ENCODE measurements at regions not wholly inside any gene's neighbourhood (a gene's known extent, or its start where the extent isn't known, plus 50 kb on each side); places are given as distances from the start of the nearest gene placed in this dataset.

DNA sequence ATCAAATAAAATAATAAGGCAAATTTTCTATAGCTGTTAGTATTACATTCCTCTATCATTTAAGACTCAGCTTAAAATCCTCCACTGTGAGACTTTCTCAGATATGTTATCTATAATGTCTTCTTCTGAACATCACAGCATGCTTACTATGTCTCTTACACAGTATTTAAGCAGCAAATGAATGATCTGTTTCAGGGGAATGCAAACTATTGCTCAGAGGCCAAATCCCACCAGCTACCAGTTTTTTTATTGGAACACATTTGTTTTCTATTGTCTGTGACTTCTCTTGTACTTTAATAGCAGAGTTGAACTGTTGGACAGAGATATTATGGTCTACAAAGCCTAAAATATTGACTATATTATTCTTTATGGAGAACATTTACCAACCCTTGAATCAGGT is 59.6 kb downstream of the C3orf38 start:
- no peak for DNase-seq (ENCODE audit: low spot score)

DNA sequence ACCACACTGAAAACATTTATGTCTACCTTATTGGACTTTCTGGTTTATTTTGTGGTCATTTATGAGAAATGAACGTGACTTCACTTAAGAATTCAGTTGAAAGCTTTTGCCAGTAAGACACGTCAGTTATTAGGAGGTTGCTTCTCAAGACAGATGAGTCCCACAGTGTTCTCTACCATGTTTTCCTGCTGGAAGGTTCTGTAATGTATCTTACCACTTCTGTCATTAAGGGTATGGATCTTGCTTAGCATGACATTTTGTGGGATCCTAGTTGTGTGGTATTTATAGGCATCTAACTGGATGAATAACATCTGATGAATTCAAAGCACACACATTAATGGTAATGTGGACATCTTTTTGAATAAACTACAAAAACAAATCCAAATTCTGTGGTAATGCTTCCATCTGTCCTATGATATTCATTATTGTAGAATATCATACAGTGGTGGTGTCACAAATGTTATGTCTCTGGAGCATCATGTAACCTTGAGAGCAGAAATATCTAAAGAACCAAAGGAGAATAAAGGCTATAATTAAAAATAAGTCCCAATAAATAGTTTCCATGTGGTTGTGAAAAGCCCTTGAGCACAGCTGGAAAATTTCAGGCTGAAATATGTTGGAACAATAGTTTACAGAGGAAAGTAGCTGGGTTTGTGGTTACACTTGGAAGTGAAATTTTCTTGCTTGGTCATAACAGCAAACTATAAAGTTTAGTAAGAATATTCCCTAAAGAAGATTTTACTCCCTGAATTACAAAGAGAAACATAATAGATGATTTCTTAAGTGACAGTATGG is 61.5 kb downstream of the C3orf38 start:
- no peak for DNase-seq (ENCODE audit: low spot score)

DNA sequence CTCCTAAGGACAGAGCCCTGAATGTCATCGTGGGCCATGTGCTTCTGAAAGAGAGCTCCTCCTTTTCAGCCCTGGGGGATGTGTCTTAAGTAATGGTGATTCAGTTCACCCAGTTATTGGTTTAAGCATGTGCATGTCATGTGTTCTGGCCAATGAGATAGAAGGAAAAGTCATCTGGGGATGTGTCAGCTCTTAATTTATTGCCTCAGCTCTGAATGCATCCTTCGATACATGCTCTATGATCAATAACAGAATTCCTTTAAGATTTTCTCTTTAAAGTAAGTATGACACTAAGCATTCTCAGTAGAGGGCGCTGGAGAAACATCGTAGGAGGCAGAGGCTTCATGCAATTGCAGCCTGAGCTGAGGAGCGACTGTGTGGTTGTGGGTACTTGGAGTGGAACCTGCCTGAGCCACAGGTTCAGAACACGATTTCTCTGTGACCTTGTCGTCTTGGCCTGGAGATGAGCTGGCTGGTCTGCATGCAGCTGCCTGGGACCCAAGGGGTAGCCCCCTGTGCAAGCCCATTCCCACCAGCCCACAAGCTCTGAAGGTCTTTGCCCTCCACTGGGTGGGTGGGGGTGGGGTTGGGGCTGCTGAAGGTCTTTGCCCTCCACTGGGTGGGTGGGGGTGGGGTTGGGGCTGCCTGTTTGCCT is 69.5 kb downstream of the C3orf38 start:
- DNase-seq (ENCODE audit: low spot score) = peak; percentile 32

DNA sequence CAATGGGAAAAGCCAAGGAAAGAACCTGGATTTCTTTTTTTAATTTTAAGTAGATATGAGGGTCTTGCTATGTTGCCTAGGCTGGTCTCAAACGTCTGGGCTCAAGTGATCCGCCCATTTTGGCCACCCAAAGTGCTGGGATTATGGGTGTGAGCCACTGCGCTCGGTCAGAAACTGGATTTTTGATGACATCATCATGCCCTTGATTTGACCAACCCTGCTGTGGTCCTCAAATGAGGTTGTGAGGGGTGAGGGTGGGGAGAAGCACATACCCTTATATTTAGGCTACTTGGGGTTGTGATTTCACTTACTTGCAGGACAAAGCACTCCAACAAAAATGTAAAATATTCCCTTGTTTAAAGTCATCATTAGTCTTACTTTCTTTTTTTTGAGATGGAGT is 70.4 kb downstream of the C3orf38 start:
- DNase-seq (ENCODE audit: low spot score) = no peak

DNA sequence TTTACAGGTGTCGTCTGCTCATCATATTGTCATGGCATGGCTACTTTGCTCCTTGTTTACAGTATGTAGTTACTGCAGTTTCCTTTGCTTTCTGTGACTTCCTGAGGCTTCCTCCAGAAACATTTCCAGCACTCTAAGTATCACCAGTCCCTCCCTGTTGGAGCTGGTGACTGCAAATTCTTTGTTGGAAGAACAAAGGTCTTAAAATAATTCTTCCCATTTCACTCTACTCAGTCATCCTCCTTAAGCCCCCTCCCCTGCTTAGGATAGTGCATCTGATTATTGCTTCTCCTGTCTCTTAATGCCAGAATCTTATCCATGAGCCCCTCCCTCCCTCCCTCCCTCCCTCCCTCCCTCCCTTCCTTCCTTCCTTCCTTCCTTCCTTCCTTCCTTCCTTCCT is 72.0 kb downstream of the C3orf38 start:
- no peak for DNase-seq (ENCODE audit: low spot score)

DNA sequence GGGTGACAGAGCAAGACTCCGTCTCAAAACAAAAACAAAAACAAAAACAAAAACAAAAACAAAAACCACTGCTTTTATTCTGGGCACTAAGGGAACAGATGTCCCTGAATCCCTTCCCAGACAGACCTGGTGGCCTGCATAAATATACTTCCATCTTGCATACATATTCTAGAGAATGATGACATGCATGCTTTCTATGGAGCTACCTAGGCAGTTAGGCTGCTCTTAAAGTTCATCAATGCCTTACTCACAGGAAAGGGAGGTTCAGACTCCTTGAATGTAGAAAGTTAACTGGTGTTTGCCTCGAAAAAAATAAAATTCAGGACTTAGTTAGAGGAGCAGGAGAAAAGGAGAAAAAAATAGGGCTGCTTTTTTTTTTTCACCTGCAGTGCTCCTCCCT is 72.6 kb downstream of the C3orf38 start:
- no peak for DNase-seq (ENCODE audit: low spot score)

DNA sequence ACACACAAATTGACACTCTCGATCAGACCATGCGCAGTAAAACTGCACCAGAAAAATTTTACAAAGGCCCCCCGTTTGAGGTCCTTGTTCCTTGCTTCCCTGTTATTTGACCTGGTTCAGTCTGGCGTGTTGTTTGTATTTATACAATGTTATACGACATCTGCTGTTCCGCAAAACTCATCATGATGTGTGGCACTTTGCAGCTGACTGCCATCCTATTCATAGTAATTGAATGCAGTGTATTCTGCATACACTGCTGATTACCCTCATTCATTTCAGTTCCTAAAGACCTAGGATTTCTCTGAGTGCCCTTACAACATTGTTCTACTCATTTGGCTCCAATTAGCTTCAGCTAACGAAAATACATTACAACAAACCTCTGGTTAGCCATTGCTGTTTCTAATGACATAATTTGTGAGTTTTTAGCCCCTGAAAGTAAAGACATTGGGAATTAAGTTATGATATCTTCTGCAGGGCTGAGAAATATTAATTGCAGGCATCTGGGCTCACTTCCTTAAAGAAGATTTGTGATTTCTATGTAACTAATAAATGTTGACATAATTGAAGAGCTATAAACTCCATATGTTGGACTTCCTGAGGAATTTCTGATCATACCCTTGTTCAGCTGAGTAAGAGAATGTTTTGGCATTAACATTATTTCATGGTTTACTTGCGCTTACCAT is 75.7 kb downstream of the C3orf38 start:
- DNase-seq (ENCODE audit: low spot score) = no peak

DNA sequence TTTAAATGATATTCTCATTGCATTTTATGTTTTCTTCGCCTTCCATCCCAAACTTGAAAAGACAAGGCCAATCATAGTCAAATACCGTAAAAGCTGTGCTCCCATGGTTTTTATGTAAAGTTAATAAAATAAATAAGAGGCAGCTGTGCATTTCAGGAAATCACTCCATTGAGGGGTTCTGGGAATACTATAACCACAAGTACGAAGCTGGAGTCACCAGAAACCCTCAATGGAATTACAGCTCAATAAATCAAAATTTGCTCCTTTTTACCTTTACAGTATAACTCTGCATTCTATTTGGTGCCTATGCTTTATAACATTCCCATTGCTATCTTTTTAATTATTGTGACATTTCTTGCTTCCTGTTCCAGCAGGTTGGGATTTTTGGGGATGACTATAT is 77.2 kb downstream of the C3orf38 start:
- no peak for DNase-seq (ENCODE audit: low spot score)

DNA sequence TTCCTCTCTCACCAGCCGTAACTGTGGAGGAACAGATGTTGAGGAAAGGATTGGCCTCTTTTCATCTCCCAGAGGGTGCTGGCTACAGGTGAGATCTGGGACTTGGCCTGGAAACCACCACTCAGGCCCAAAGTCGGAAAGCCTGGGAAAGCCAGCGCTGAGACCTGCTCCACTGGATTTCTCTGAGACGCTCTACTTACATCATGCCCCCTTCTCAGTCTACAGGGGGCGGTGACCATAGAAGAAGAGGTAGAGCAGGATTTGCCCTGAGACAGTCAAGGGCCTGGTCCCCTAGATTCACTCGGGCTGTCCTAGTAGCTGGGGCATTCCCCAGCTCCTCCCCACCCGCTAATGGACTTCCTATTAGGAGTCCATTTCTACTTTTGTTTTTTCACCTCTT is 80.9 kb downstream of the C3orf38 start:
- DNase-seq (ENCODE audit: low spot score) = no peak

DNA sequence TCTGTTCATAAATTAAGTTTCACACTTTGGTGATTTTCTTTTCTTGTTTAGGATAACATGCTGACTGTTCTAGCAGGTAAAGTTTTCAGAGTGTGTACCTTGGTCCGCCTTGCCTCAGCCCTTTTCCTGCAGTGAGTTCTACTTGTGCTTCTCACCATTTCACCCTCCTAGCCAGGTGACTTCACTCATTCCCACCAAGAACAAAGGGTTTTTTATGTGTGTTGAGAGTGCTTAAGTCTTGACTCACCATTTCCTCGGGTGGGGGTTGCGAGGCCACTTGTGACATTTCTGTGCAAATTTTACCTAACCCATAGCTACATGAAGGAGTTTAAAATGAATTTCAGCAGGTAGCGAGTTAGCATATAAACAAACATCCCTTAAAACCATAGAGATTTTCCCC is 81.4 kb downstream of the C3orf38 start:
- DNase-seq (ENCODE audit: low spot score) = peak; percentile 30

DNA sequence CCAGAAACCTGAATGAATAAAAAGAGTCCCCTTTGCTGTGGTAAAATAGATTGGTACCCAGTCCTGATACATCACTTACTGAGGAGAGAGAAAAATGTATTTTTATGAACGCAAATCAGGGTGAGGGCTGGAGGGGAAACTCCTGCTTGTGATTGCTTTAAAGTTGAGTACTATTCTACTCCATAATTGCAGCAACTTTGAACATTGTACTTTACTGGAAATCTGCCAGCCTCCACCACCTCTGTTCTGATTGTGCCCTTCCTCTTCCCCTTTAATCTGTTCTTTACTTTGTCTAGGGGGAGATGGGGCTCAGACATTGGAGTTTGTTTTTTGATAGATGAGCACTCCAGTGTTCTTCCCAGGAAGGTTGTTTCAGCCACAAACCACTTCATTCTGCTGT is 81.9 kb downstream of the C3orf38 start:
- DNase-seq (ENCODE audit: low spot score) = no peak

DNA sequence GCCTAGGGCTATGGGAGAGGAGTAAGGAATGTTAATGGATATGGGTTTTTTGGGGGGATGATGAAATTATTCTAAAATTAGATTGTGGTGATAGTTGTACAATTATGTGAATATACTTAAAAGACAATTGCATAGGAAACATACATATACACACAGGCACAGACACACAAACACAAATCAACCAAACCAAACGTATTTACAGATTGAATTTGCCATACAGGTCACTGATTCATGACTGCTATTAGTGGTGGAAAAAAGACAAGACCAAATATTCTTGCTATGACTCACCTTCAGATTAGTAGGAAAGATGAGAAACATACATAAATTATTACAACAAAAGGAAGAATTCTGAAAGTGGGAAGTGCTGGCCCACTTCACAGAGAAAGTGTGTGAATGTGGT is 85.3 kb downstream of the C3orf38 start:
- no peak for DNase-seq (ENCODE audit: low spot score)

DNA sequence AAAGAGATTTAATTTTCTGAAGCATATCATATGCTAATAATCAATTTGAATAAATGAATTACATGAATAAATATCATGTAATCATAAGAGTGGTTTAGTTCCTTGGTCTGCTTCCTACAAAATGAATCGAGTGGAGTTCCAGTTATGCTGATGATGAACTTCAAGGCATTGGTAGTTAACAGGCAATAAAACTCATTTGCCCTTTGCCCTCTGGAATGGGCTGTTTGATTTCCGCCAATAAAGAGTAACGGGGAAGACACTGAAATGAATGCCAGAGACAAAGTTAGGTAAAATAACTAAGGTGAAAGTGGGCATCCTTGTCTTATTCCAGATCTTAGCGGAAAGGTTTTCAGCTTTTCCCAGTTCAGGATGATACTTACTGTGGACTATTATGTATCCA is 90.1 kb downstream of the C3orf38 start:
- DNase-seq (ENCODE audit: low spot score) = no peak

DNA sequence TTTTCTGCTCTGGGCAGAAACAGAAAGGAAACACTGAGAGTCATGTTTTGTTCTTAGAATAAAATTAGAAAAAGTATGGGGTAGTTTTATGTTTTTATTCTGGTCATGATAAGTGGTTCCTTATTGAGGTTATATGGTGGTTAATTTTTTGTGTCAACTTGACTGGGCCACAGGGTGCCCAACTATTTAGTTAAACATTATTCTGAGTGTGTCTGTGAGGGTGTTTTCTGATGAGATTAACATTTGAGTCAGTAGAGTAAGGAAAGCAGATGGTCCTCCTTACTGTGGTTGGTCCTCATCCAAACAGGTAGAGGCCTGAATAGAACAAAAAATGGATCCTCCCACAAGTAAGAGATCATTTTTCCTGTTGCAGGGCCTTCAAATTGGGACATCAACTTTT is 98.9 kb downstream of the C3orf38 start:
- no peak for DNase-seq (ENCODE audit: low spot score)

DNA sequence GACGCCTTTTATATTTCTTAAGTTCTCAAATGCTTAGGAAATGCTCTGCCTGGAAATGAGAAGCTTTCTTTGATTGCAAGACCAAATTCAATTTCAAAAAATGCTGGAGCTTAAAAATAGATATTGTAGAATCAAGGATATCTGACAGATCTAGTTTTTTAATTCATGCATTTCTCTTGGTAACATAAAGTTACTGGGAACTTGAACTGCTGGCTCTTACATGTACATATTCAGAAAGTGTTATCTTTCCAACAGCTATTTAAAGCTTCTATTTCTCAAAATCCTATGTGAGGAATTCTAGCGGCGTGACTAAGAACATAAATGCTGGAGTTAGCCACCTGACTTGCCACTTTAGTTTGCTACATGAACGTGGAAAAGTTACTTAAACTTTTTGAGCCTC is 109.3 kb downstream of the C3orf38 start:
- no peak for DNase-seq (ENCODE audit: low spot score)

DNA sequence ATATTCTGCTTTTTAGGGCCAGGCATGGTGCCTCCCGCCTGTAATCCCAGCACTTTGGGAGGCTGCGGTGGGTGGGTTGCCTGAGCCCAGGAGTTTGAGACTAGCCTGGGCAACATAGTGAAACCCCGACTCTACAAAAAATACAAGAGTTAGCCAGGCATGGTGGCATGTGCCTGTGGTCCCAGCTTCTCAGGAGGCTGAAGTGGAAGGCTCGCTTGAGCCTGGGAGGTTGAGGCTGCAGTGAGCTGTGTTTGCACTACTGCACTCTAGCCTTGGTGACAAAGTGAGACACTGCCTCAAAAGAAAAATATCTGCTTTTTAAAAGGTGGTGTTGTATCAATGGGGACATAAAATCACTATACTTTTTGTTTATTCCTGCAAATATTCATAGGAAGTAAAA is 112.8 kb downstream of the C3orf38 start:
- no peak for DNase-seq (ENCODE audit: low spot score)

DNA sequence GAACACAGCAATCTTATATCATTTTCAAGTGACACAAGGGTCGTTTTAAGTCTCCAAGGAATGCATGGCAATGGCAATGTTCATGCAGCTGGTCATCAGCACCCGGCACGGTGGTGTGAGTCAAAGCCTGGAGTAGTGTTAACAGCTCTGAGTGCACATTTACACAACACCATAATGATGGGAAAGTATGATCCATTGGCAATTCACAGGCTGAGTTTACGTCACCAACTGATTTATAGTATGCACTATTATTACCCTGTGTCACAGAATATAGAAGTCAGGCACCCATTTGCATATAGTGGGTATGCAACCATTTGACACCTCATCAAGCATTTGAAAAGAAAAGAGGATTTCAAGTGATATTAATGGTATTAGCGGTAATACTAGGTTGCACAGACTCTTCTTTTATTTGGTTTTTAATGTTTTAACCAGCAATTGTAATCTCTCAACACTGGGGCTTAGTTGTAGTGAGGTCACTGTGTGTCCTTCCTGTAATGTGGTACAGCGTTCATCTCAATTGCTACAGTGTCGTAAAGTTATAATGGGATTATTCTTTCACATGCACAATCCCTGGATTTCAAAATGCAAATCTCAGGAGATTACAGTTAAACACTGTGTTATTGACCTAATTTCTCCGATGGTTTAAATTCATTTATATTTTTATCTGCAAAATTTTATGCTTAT is 113.8 kb downstream of the C3orf38 start:
- DNase-seq (ENCODE audit: low spot score) = peak; percentile 9

DNA sequence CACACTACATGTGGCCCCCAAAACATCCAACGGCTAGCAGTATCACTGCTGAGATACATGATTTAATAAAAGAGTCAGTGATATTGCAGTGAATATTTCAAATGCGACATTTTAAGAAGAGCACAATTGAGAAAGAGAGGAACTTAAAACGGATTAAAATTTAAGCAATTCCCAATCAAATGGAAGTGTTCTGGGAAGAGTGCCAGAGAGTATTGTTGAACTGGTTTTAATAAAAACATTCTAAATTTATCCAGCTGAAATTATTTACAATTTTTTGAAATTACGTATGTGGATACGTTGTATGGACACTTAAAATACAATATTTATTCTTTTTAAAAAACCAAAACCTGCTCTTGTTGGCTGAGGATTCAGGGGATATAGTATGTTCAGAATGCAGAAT is 117.7 kb downstream of the C3orf38 start:
- DNase-seq (ENCODE audit: low spot score) = no peak

DNA sequence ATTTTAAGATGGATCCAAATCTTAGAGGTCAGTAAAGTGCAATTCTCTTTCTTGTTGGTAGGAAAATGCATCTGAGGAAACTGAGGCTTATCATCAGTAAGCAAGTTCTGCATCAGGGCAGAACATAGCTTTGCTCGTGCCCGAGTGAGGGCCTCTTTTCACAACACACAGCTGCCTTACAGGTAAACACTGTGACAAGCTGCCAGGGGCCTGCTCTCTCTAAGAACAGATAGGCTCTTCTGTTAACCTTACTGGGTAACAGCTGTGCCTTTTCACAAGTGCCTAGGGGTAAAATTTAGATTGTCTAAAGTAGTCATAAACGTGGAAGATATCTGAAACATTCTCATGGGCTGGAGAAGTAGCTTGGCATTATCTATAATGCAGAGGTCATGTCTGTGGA is 118.1 kb downstream of the C3orf38 start:
- no peak for DNase-seq (ENCODE audit: low spot score)

DNA sequence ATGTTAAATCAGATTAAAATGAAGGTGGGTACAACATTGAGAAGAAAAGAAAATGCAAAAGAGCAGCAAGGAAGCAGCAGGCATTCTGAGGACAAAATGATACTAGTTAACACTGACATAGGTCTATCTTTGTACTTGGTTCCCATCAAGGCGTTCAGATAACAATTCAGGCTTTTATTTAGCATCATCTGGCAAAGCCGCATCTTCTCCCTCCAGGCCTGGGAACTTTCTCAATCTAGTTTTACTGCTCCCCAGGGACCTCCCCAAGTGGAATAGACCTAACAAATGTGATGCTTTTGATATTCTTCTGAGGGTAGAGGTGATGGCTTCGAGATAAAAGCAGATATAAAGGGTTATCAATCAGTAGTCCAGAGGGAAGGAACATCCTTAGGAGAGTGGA is 130.6 kb downstream of the C3orf38 start:
- no peak for DNase-seq (ENCODE audit: low spot score)

DNA sequence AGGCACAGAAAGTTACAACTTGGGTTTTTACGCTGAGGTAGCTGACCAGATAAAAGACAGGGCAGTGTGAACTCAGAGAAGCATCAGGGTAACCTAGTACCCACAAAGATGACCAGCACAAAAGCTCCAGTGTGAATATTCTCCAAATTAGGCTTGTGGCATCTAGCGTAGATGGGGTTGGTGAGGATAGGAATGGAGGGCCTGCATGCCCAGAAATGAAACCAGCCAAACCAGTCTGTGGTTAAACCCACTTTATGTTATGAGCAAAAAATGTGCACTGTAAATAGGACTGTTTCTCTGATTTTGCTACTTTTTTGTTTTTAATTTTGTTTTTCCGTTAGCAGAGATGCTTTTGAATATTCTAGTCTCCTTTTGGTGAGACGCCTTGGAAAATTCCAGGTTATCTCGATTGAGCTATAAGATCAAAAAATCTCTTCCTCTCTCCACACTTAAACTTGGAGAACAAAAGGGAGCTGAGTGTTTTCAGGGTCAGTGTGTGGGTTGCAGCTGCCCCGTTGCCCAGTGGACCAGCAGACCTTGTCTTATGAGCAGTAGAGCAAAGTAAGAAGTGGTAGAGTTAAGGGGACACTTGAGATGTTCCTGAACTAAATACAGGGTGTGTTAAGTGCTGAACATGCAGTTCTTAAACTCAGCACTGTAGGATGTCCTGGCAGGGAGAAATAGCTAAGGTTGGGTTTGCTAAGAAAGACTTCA is 132.9 kb downstream of the C3orf38 start:
- no peak for DNase-seq (ENCODE audit: low spot score)

DNA sequence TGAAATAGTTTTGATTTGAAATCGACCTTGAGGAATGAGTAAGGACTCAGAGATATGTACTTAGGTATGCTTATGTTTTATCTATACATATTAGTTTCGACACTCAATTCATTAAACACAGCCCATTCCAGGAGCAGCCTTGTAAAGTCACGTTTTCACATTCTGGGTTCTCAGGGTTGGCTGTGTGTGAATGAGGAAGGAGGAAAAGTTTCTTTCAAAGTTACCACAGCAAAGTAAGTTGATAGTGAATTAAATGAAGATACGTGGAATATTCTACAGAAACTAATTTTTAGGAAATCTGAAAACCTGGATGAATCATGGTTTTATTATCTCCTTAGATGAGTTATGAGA is 133.5 kb downstream of the C3orf38 start:
- DNase-seq (ENCODE audit: low spot score) = no peak
